Parathyroid adenoma (tissue), 2 donors: ENCODE measurements at regions not wholly inside any gene's neighbourhood (a gene's known extent, or its start where the extent isn't known, plus 50 kb on each side); places are given as distances from the start of the nearest gene placed in this dataset.

Experiments
- H2AFZ ChIP-seq: fragments of 300-600 bp; sonication (generic); one replicate; pipeline ENCODE4 v1.7.0; 2017; ENCODE audit warnings: antibody characterized with exemption, mild to moderate bottlenecking
- H3K27ac ChIP-seq: fragments of 300-600 bp; sonication (generic); one replicate; pipeline ENCODE4 v1.7.0; 2017
- H3K27me3 ChIP-seq: fragments of 300-600 bp; sonication (generic); one replicate; pipeline ENCODE4 v1.7.0; 2017; ENCODE audit warnings: low read length; ENCODE audit not compliant: control insufficient read depth, insufficient read depth
- H3K36me3 ChIP-seq: fragments of 300-600 bp; sonication (generic); one replicate; pipeline ENCODE4 v1.7.0; 2017; ENCODE audit warnings: low read length; ENCODE audit not compliant: control insufficient read depth, insufficient read depth
- H3K4me1 ChIP-seq: fragments of 300-600 bp; sonication (generic); one replicate; pipeline ENCODE4 v1.7.0; 2017; ENCODE audit warnings: control low read depth
- H3K4me2 ChIP-seq: fragments of 300-600 bp; sonication (generic); one replicate; pipeline ENCODE4 v1.7.0; 2017; ENCODE audit warnings: low read length
- H3K4me3 ChIP-seq: fragments of 300-600 bp; sonication (generic); one replicate; pipeline ENCODE4 v1.7.0; 2017; ENCODE audit warnings: low read depth, low read length
- H3K79me2 ChIP-seq: fragments of 300-600 bp; sonication (generic); one replicate; pipeline ENCODE4 v1.7.0; 2017; ENCODE audit warnings: control low read depth
- H3K9ac ChIP-seq: fragments of 300-600 bp; sonication (generic); one replicate; pipeline ENCODE4 v1.7.0; 2017; ENCODE audit warnings: mild to moderate bottlenecking
- H3K9me3 ChIP-seq: fragments of 300-600 bp; sonication (generic); one replicate; pipeline ENCODE4 v1.7.0; 2017; ENCODE audit warnings: low read length; ENCODE audit not compliant: control insufficient read depth
- CTCF ChIP-seq: fragments of 300-600 bp; sonication (generic); IDR thresholded peaks from one replicate; pipeline ENCODE4 v1.7.0; 2017; ENCODE audit warnings: antibody characterized with exemption, mild to moderate bottlenecking
- donor health status: primary hyperparathyroidism.

- Histone ChIP-seq H3K9me3 (no peaks in the 10 kb centered on the region), H3K9ac (no peak overlapping the region), H3K36me3 (no peaks in the 10 kb centered on the region), H3K4me3 (no peak overlapping the region), H3K79me2 (no peaks in the 10 kb centered on the region), H3K27me3 (no peaks in the 10 kb centered on the region), H3K4me2 (no peak overlapping the region), H3K27ac (no peak overlapping the region), H3K4me1 (no peaks in the 10 kb centered on the region), H2AFZ (no peak overlapping the region)
- TF ChIP-seq CTCF = no peak
Observed at GRCh38 chr4:120447774-120448173, 381.1 kb upstream of the MAD2L1 start.

- Histone ChIP-seq H3K36me3 (no peaks in the 10 kb centered on the region), H3K9ac (no peak overlapping the region), H3K79me2 (no peaks in the 10 kb centered on the region), H3K4me3 (no peak overlapping the region), H2AFZ (no peak overlapping the region), H3K4me1 (no peaks in the 10 kb centered on the region), H3K27me3 (no peaks in the 10 kb centered on the region), H3K27ac (no peak overlapping the region), H3K4me2 (no peak overlapping the region), H3K9me3 (no peaks in the 10 kb centered on the region)
- TF ChIP-seq CTCF = no peak
Observed at GRCh38 chr4:120446051-120446567, 379.5 kb upstream of the MAD2L1 start.

- Histone ChIP-seq H3K36me3 (no peaks in the 10 kb centered on the region), H3K27ac (no peak overlapping the region), H3K9ac (no peak overlapping the region), H3K4me3 (no peak overlapping the region), H3K4me2 (no peak overlapping the region), H3K79me2 (no peaks in the 10 kb centered on the region), H3K9me3 (no peaks in the 10 kb centered on the region), H3K27me3 (no peaks in the 10 kb centered on the region), H2AFZ (no peak overlapping the region), H3K4me1 (no peaks in the 10 kb centered on the region)
- no peak for TF ChIP-seq CTCF
Observed at GRCh38 chr4:120445186-120445585, 378.5 kb upstream of the MAD2L1 start.

GRCh38 chr4:120443116-120443515 is 376.5 kb upstream of the MAD2L1 start:
- H3K36me3 ChIP-seq = no peaks in the 10 kb centered on the region
- H2AFZ ChIP-seq = no peak overlapping the region
- H3K4me3 ChIP-seq = no peak overlapping the region
- no peak overlapping the region for H3K9ac ChIP-seq
- H3K4me2 ChIP-seq = no peak overlapping the region
- no peak overlapping the region for H3K27ac ChIP-seq
- TF ChIP-seq CTCF = no peak
- no peaks in the 10 kb centered on the region for H3K27me3 ChIP-seq
- no peaks in the 10 kb centered on the region for H3K9me3 ChIP-seq
- no peaks in the 10 kb centered on the region for H3K79me2 ChIP-seq
- H3K4me1 ChIP-seq = no peaks in the 10 kb centered on the region

GRCh38 chr4:120440730-120441129 is 374.1 kb upstream of the MAD2L1 start:
- Histone ChIP-seq H3K4me2 (no peak overlapping the region), H3K27me3 (no peaks in the 10 kb centered on the region), H3K36me3 (no peaks in the 10 kb centered on the region), H3K27ac (no peak overlapping the region), H3K79me2 (no peaks in the 10 kb centered on the region), H3K9ac (no peak overlapping the region), H3K4me1 (no peaks in the 10 kb centered on the region), H3K9me3 (no peaks in the 10 kb centered on the region), H3K4me3 (no peak overlapping the region), H2AFZ (no peak overlapping the region)
- TF ChIP-seq CTCF = no peak
